SK-N-SH (cell line): ENCODE measurements at regions not wholly inside any gene's neighbourhood (a gene's known extent, or its start where the extent isn't known, plus 50 kb on each side); places are given as distances from the start of the nearest gene placed in this dataset.

Experiments
- CTCF ChIA-PET: fragments of 300-600, 350-600 bp; formaldehyde crosslinking; extraction: SDS; loops from one replicate; lab custom pipeline; 2021; lab: Yijun Ruan, JAX
- POLR2A ChIA-PET: fragments of 350-600 bp; sonication (Branson Sonifier 250); formaldehyde crosslinking; extraction: SDS; loops from one replicate; lab custom pipeline; 2020; ENCODE audit warnings: antibody characterized with exemption, inconsistent platforms; lab: Yijun Ruan, JAX
- DNase-seq: peaks from one replicate; pipeline ENCODE4 v3.0.0; 2012
- H2AFZ ChIP-seq: fragments of 200-600 bp; sonication (generic); 2 replicates; pipeline ENCODE4 v1.8.1; 2016; ENCODE audit warnings: antibody characterized with exemption, mild to moderate bottlenecking, low read depth
- H3F3A ChIP-seq: fragments of 200-600 bp; sonication (generic); replicated peaks from 2 replicates; pipeline ENCODE3; 2016; ENCODE audit warnings: antibody characterized with exemption, mild to moderate bottlenecking; ENCODE audit not compliant: insufficient read depth
- H3K27ac ChIP-seq, 2 experiments: fragments of 200-500 bp in 1 of 2; fragments of 200-600 bp in 1 of 2; sonication (Bioruptor generic) in 1 of 2; sonication (generic), shearing (Covaris generic) in 1 of 2; 2 replicates each; pipeline versions ENCODE4 v1.5.1 to v1.6.1; 2014 to 2016; ENCODE audit warnings: low read depth in 2 of 2, inconsistent platforms in 1 of 2, low read length in 1 of 2, mild to moderate bottlenecking in 1 of 2, mixed read lengths in 1 of 2
- H3K27me3 ChIP-seq: fragments of 200-600 bp; sonication (generic), shearing (Covaris generic); 2 replicates; pipeline ENCODE4 v1.6.1; 2016; ENCODE audit warnings: mixed run types; ENCODE audit not compliant: insufficient read depth
- H3K36me3 ChIP-seq, 2 experiments: fragments of 200-500 bp in 1 of 2; fragments of 200-600 bp in 1 of 2; sonication (Bioruptor generic) in 1 of 2; sonication (generic) in 1 of 2; replicated peaks in 1 of 2; 2 replicates each; pipeline versions ENCODE3 to v1.5.1; 2014 to 2016; ENCODE audit warnings: low read length in 1 of 2, mild to moderate bottlenecking in 1 of 2; ENCODE audit not compliant: insufficient read depth in 2 of 2, control insufficient read depth in 1 of 2
- H3K4me1 ChIP-seq, 2 experiments: fragments of 200-500 bp in 1 of 2; fragments of 200-600 bp in 1 of 2; sonication (Bioruptor generic) in 1 of 2; sonication (generic), shearing (Covaris generic) in 1 of 2; 2 replicates each; pipeline versions ENCODE4 v1.5.1 to v1.6.1; 2014 to 2016; ENCODE audit warnings: low read depth in 1 of 2, low read length in 1 of 2, mixed run types in 1 of 2; ENCODE audit not compliant: insufficient read depth in 2 of 2, control insufficient read depth in 1 of 2
- H3K4me2 ChIP-seq: fragments of 200-600 bp; sonication (generic), shearing (Covaris generic); 2 replicates; pipeline ENCODE4 v1.6.1; 2017; ENCODE audit warnings: mixed run types
- H3K4me3 ChIP-seq, 2 experiments: fragments of 200-500 bp in 1 of 2; fragments of 200-600 bp in 1 of 2; sonication (Bioruptor generic) in 1 of 2; sonication (generic), shearing (Covaris generic) in 1 of 2; 2 replicates each; pipeline versions ENCODE4 v1.5.1 to v1.8.1; 2014 to 2016; ENCODE audit warnings: low read depth in 2 of 2, inconsistent platforms in 1 of 2, low read length in 1 of 2, mild to moderate bottlenecking in 1 of 2, mixed read lengths in 1 of 2, moderate library complexity in 1 of 2
- H3K79me2 ChIP-seq: fragments of 200-600 bp; sonication (generic); 2 replicates; pipeline ENCODE4 v1.8.1; 2017; ENCODE audit warnings: mild to moderate bottlenecking; ENCODE audit not compliant: insufficient read depth
- H3K9ac ChIP-seq: fragments of 200-600 bp; sonication (generic); 2 replicates; pipeline ENCODE4 v1.6.1; 2017; ENCODE audit warnings: mixed run types
- H3K9me2 ChIP-seq: fragments of 200-600 bp; sonication (generic); 2 replicates; pipeline ENCODE4 v1.6.1; 2017; ENCODE audit warnings: mixed run types
- H3K9me3 ChIP-seq: fragments of 200-600 bp; sonication (generic); 2 replicates; pipeline ENCODE4 v1.6.1; 2017; ENCODE audit warnings: mixed run types, mild to moderate bottlenecking, moderate library complexity
- H4K20me1 ChIP-seq: fragments of 200-600 bp; sonication (generic); 2 replicates; pipeline ENCODE4 v1.6.1; 2017; ENCODE audit warnings: mild to moderate bottlenecking, mixed run types; ENCODE audit not compliant: insufficient read depth
- CTCF ChIP-seq: fragments of 200-600 bp; sonication (generic); IDR thresholded peaks from 2 replicates; pipeline ENCODE4 v1.6.1; 2017; ENCODE audit warnings: antibody characterized with exemption, mild to moderate bottlenecking, moderate library complexity
- EP300 ChIP-seq, 2 experiments: IDR thresholded peaks; 2 replicates each; pipeline versions ENCODE4 v1.4.0 to v1.6.1; 2012; ENCODE audit warnings: borderline replicate concordance in 1 of 2, low read depth in 1 of 2, low read length in 1 of 2
- FOXM1 ChIP-seq: IDR thresholded peaks from 2 replicates; pipeline ENCODE4 v1.4.0; 2012; ENCODE audit warnings: low read depth, mild to moderate bottlenecking
- GATA2 ChIP-seq: sonication (generic); formaldehyde crosslinking; IDR thresholded peaks from 2 replicates; pipeline ENCODE4 v1.5.0; 2020; ENCODE audit warnings: mild to moderate bottlenecking, missing genetic modification reagents
- IRF3 ChIP-seq: fragments of 150-350 bp; IDR thresholded peaks from 2 replicates; pipeline ENCODE4 v1.6.1; 2016; ENCODE audit warnings: mild to moderate bottlenecking, low read depth, low read length
- JUND ChIP-seq: IDR thresholded peaks from 2 replicates; pipeline ENCODE4 v1.4.0; 2012
- MEF2A ChIP-seq: IDR thresholded peaks from 2 replicates; pipeline ENCODE4 v1.4.0; 2012; ENCODE audit warnings: low read depth, borderline replicate concordance
- MXI1 ChIP-seq: IDR thresholded peaks from 2 replicates; pipeline ENCODE4 v1.6.1; 2012; ENCODE audit warnings: mild to moderate bottlenecking, low read depth, low read length, improper control_type of control experiment
- PBX3 ChIP-seq: IDR thresholded peaks from 2 replicates; pipeline ENCODE4; 2012
- POLR2AphosphoS5 ChIP-seq: IDR thresholded peaks from 2 replicates; pipeline ENCODE4 v1.6.1; 2012; ENCODE audit warnings: low read depth, low read length
- RAD21 ChIP-seq: IDR thresholded peaks from 2 replicates; pipeline ENCODE4 v1.6.1; 2012; ENCODE audit warnings: mild to moderate bottlenecking, low read length
- SIN3A ChIP-seq: IDR thresholded peaks from 2 replicates; pipeline ENCODE4 v1.6.1; 2012; ENCODE audit warnings: low read depth, mild to moderate bottlenecking, low read length, moderate library complexity, borderline replicate concordance
- SMC3 ChIP-seq: IDR thresholded peaks from 2 replicates; pipeline ENCODE4 v1.6.1; 2012; ENCODE audit warnings: low read depth, low read length, improper control_type of control experiment
- TAF1 ChIP-seq: IDR thresholded peaks from 2 replicates; pipeline ENCODE4 v1.6.1; 2012; ENCODE audit warnings: low read depth, mild to moderate bottlenecking, low read length, moderate library complexity, borderline replicate concordance
- TCF12 ChIP-seq: IDR thresholded peaks from 2 replicates; pipeline ENCODE4 v1.4.0; 2012
- TEAD4 ChIP-seq: IDR thresholded peaks from 2 replicates; pipeline ENCODE4 v1.4.0; 2012; ENCODE audit warnings: mild to moderate bottlenecking, borderline replicate concordance; ENCODE audit not compliant: insufficient read depth
- USF1 ChIP-seq: IDR thresholded peaks from 2 replicates; pipeline ENCODE4 v1.4.0; 2012; ENCODE audit warnings: low read depth, borderline replicate concordance
- YY1 ChIP-seq: IDR thresholded peaks from 2 replicates; pipeline ENCODE4 v1.4.0; 2012; ENCODE audit warnings: low read depth, mild to moderate bottlenecking
- WGBS: methylation state at CpG from one replicate; pipeline ENCODE4 v1.1.6; 2017; ENCODE audit warnings: low lambda C conversion rate; 5-methylcytosine and 5-hydroxymethylcytosine counted together
- TF ChIP-seq, protein P1 (sequence below): IDR thresholded peaks from 2 replicates; pipeline ENCODE4 v1.4.0; 2012; ENCODE audit warnings: low read depth, borderline replicate concordance
- TF ChIP-seq, protein P2 (sequence below): IDR thresholded peaks from 2 replicates; pipeline ENCODE4 v1.6.1; 2012; ENCODE audit warnings: mild to moderate bottlenecking, low read depth, low read length, moderate library complexity

GRCh38 chr7:115356999-115357702 lies 435.3 kb downstream of the MDFIC start:
- Histone ChIP-seq H3F3A (no peaks in the 10 kb centered on the region), H3K4me2 (no peak overlapping the region), H3K9me2 (no peaks in the 10 kb centered on the region), H3K4me3 (no peak overlapping the region), H3K27me3 (no peaks in the 10 kb centered on the region), H3K9me3 (no peaks in the 10 kb centered on the region), H3K27ac (no peak overlapping the region), H3K4me1 (no peaks in the 10 kb centered on the region)
- POLR2A ChIA-PET: no interaction called here
- WGBS: 16% methylated on average over 7 of the region's 7 CpGs
- TF ChIP-seq FOXM1 (no peak), PBX3 (no peak), GATA2 (CRISPR knock-in tag) (no peak), CTCF (no peak), MEF2A (no peak), EP300 (IDR thresholded peaks at IDR 0.05; ENCODE audit: borderline replicate concordance in 1 of 2, low read depth in 1 of 2, low read length in 1 of 2) (no peak), POLR2AphosphoS5 (no peak), SIN3A (no peak), IRF3 (no peak), USF1 (no peak), TEAD4 (no peak), TCF12 (no peak), YY1 (no peak), SMC3 (no peak), JUND (no peak), MXI1 (no peak), TAF1 (no peak), RAD21 (no peak)
- TF ChIP-seq, protein P1, sequence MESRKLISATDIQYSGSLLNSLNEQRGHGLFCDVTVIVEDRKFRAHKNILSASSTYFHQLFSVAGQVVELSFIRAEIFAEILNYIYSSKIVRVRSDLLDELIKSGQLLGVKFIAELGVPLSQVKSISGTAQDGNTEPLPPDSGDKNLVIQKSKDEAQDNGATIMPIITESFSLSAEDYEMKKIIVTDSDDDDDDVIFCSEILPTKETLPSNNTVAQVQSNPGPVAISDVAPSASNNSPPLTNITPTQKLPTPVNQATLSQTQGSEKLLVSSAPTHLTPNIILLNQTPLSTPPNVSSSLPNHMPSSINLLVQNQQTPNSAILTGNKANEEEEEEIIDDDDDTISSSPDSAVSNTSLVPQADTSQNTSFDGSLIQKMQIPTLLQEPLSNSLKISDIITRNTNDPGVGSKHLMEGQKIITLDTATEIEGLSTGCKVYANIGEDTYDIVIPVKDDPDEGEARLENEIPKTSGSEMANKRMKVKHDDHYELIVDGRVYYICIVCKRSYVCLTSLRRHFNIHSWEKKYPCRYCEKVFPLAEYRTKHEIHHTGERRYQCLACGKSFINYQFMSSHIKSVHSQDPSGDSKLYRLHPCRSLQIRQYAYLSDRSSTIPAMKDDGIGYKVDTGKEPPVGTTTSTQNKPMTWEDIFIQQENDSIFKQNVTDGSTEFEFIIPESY: no peak
- TF ChIP-seq, protein P2, sequence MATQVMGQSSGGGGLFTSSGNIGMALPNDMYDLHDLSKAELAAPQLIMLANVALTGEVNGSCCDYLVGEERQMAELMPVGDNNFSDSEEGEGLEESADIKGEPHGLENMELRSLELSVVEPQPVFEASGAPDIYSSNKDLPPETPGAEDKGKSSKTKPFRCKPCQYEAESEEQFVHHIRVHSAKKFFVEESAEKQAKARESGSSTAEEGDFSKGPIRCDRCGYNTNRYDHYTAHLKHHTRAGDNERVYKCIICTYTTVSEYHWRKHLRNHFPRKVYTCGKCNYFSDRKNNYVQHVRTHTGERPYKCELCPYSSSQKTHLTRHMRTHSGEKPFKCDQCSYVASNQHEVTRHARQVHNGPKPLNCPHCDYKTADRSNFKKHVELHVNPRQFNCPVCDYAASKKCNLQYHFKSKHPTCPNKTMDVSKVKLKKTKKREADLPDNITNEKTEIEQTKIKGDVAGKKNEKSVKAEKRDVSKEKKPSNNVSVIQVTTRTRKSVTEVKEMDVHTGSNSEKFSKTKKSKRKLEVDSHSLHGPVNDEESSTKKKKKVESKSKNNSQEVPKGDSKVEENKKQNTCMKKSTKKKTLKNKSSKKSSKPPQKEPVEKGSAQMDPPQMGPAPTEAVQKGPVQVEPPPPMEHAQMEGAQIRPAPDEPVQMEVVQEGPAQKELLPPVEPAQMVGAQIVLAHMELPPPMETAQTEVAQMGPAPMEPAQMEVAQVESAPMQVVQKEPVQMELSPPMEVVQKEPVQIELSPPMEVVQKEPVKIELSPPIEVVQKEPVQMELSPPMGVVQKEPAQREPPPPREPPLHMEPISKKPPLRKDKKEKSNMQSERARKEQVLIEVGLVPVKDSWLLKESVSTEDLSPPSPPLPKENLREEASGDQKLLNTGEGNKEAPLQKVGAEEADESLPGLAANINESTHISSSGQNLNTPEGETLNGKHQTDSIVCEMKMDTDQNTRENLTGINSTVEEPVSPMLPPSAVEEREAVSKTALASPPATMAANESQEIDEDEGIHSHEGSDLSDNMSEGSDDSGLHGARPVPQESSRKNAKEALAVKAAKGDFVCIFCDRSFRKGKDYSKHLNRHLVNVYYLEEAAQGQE: no peak
- TF ChIP-seq, all 33 proteins: peak for 0
- no peaks in the 10 kb centered on the region for H3K36me3 ChIP-seq
- H4K20me1 ChIP-seq: no peaks in the 10 kb centered on the region
- no peaks in the 10 kb centered on the region for H3K79me2 ChIP-seq
- CTCF ChIA-PET: no interaction called here
- no peak overlapping the region for H2AFZ ChIP-seq
- H3K9ac ChIP-seq: no peak overlapping the region
- no peak for DNase-seq
